GM23338 (cell line): ENCODE measurements at regions not wholly inside any gene's neighbourhood (a gene's known extent, or its start where the extent isn't known, plus 50 kb on each side); places are given as distances from the start of the nearest gene placed in this dataset.

Source experiments
- ATAC-seq: fragments of 200-7000 bp; cut with Tn5 transposase; 3 replicates; pipeline ENCODE4 v1.9.1; 2020
- DNase-seq: peaks from one replicate; pipeline ENCODE4 v3.0.0-alpha.2; 2015; ENCODE audit warnings: low spot score
- H2AFZ ChIP-seq: fragments of 200-600 bp; sonication (generic); 2 replicates; pipeline ENCODE4 v1.8.0; 2016; ENCODE audit warnings: antibody characterized with exemption, mild to moderate bottlenecking, moderate library complexity
- H3F3A ChIP-seq: fragments of 200-600 bp; sonication (generic); replicated peaks from 2 replicates; pipeline ENCODE4 v1.8.0; 2017; ENCODE audit warnings: antibody characterized with exemption, mixed run types, low read depth
- H3K27ac ChIP-seq: fragments of 200-600 bp; sonication (generic); 2 replicates; pipeline ENCODE4 v1.6.1; 2016; ENCODE audit warnings: low read depth
- H3K27me3 ChIP-seq: fragments of 200-600 bp; sonication (generic); 2 replicates; pipeline ENCODE4 v1.8.0; 2016; ENCODE audit warnings: mild to moderate bottlenecking, mixed run types, moderate library complexity; ENCODE audit not compliant: insufficient read depth
- H3K36me3 ChIP-seq: fragments of 200-600 bp; sonication (generic); 2 replicates; pipeline ENCODE4 v1.8.0; 2016; ENCODE audit warnings: mild to moderate bottlenecking; ENCODE audit not compliant: insufficient read depth
- H3K4me1 ChIP-seq: fragments of 200-600 bp; sonication (generic); 2 replicates; pipeline ENCODE4 v1.8.0; 2016; ENCODE audit warnings: mild to moderate bottlenecking, moderate library complexity; ENCODE audit not compliant: insufficient read depth
- H3K4me2 ChIP-seq: fragments of 200-600 bp; sonication (generic); 2 replicates; pipeline ENCODE4 v1.7.1; 2017; ENCODE audit warnings: mixed run types
- H3K4me3 ChIP-seq: fragments of 200-600 bp; sonication (generic); 2 replicates; pipeline ENCODE4 v1.6.1; 2016; ENCODE audit warnings: mixed run types
- H3K79me2 ChIP-seq: fragments of 200-600 bp; sonication (generic); replicated peaks from 2 replicates; pipeline ENCODE4 v1.8.0; 2017; ENCODE audit warnings: mild to moderate bottlenecking; ENCODE audit not compliant: insufficient read depth
- H3K9me2 ChIP-seq: fragments of 200-600 bp; sonication (generic); 2 replicates; pipeline ENCODE4 v1.8.0; 2017; ENCODE audit not compliant: insufficient read depth
- H4K20me1 ChIP-seq: fragments of 200-600 bp; sonication (generic); replicated peaks from 2 replicates; pipeline ENCODE4 v1.8.0; 2017; ENCODE audit warnings: mild to moderate bottlenecking; ENCODE audit not compliant: insufficient read depth
- H3K27ac Mint-ChIP-seq: 2 replicates; pipeline ENCODE4 v1.8.0; 2020; ENCODE audit warnings: inconsistent platforms, mild to moderate bottlenecking, moderate library complexity, mixed read lengths
- H3K27me3 Mint-ChIP-seq: 3 replicates; pipeline ENCODE4 v1.8.0; 2022; ENCODE audit warnings: low read depth, mild to moderate bottlenecking, moderate library complexity, mixed read lengths, inconsistent platforms; ENCODE audit not compliant: insufficient read depth, poor library complexity
- H3K36me3 Mint-ChIP-seq: 3 replicates; pipeline ENCODE4 v1.8.0; 2021; ENCODE audit warnings: low read depth, mild to moderate bottlenecking, inconsistent platforms, moderate library complexity, mixed read lengths
- H3K4me1 Mint-ChIP-seq: 3 replicates; pipeline ENCODE4 v1.8.0; 2020; ENCODE audit warnings: mild to moderate bottlenecking, inconsistent platforms, mixed read lengths
- H3K4me3 Mint-ChIP-seq: 3 replicates; pipeline ENCODE4 v1.8.0; 2021; ENCODE audit warnings: moderate library complexity, mild to moderate bottlenecking, inconsistent platforms, mixed read lengths
- H3K9me3 Mint-ChIP-seq: 3 replicates; pipeline ENCODE4 v1.8.0; 2020; ENCODE audit warnings: moderate library complexity, mild to moderate bottlenecking, inconsistent platforms, mixed read lengths
- CREB1 ChIP-seq: fragments of 250-450 bp; sonication (Bioruptor Pico); IDR thresholded peaks from 2 replicates; pipeline ENCODE4 v1.5.0; 2020; ENCODE audit warnings: low read depth, mild to moderate bottlenecking, moderate library complexity
- CTCF ChIP-seq, 2 experiments: fragments of 200-600 bp in 1 of 2; sonication (generic) in 1 of 2; conservative IDR thresholded peaks; 2 replicates each; pipeline versions ENCODE4 v1.5.1 to v1.6.1; 2016 to 2017; ENCODE audit warnings: antibody characterized with exemption in 2 of 2, low read depth in 2 of 2, mild to moderate bottlenecking in 2 of 2, moderate library complexity in 1 of 2
- EZH2 ChIP-seq: fragments of 200-600 bp; sonication (generic); IDR thresholded peaks from one replicate; pipeline ENCODE4 v1.8.0; 2017; ENCODE audit warnings: antibody characterized with exemption, mild to moderate bottlenecking, low read depth; ENCODE audit not compliant: unreplicated experiment
- JUNB ChIP-seq: IDR thresholded peaks from one replicate; pipeline ENCODE4 v1.6.1; 2016; ENCODE audit warnings: antibody characterized with exemption; ENCODE audit not compliant: unreplicated experiment
- NANOG ChIP-seq: IDR thresholded peaks from 2 replicates; pipeline ENCODE4 v1.6.1; 2016; ENCODE audit warnings: antibody characterized with exemption, borderline replicate concordance
- POLR2AphosphoS5 ChIP-seq: IDR thresholded peaks from 2 replicates; pipeline ENCODE4 v1.6.1; 2016; ENCODE audit warnings: antibody characterized with exemption, low read depth
- REST ChIP-seq: IDR thresholded peaks from one replicate; pipeline ENCODE4 v1.6.1; 2018; ENCODE audit warnings: antibody characterized with exemption; ENCODE audit not compliant: unreplicated experiment
- ZNF114 ChIP-seq: fragments of 250-450 bp; sonication (Bioruptor Pico); IDR thresholded peaks from 2 replicates; pipeline ENCODE4 v1.5.0; 2020; ENCODE audit warnings: mild to moderate bottlenecking, moderate library complexity
- ZNF331 ChIP-seq: fragments of 250-450 bp; sonication (Bioruptor Pico); IDR thresholded peaks from 2 replicates; pipeline ENCODE4 v1.5.0; 2020; ENCODE audit warnings: low read depth, mild to moderate bottlenecking, moderate library complexity
- TF ChIP-seq, protein P1 (sequence below): fragments of 250-450 bp; sonication (Bioruptor Pico); IDR thresholded peaks from 2 replicates; pipeline ENCODE4 v1.5.0; 2020; ENCODE audit warnings: mild to moderate bottlenecking, moderate library complexity
- TF ChIP-seq, protein P2 (sequence below): IDR thresholded peaks from 2 replicates; pipeline ENCODE4 v1.6.1; 2016; ENCODE audit warnings: antibody characterized with exemption

DNA sequence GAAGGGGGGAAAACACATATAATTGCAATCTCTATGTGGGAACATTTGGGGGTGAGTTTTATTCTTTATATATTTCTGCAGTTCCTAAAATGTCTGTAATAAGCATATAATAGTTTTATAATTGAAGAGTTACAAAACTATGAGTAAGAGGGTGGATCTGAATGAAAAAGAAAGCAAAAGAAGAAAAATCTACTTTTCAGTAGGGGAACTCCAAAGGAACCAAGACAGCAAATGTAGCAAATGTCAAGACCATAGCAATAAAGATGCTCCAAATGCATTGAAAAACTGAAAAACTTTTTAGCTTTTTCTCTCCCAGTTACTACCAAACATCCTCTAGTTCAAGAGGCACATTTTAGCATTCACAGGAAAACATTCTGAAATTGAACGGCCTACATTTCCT, 434.8 kb downstream of the LMO4 start (continued):
- TF ChIP-seq, protein P1, sequence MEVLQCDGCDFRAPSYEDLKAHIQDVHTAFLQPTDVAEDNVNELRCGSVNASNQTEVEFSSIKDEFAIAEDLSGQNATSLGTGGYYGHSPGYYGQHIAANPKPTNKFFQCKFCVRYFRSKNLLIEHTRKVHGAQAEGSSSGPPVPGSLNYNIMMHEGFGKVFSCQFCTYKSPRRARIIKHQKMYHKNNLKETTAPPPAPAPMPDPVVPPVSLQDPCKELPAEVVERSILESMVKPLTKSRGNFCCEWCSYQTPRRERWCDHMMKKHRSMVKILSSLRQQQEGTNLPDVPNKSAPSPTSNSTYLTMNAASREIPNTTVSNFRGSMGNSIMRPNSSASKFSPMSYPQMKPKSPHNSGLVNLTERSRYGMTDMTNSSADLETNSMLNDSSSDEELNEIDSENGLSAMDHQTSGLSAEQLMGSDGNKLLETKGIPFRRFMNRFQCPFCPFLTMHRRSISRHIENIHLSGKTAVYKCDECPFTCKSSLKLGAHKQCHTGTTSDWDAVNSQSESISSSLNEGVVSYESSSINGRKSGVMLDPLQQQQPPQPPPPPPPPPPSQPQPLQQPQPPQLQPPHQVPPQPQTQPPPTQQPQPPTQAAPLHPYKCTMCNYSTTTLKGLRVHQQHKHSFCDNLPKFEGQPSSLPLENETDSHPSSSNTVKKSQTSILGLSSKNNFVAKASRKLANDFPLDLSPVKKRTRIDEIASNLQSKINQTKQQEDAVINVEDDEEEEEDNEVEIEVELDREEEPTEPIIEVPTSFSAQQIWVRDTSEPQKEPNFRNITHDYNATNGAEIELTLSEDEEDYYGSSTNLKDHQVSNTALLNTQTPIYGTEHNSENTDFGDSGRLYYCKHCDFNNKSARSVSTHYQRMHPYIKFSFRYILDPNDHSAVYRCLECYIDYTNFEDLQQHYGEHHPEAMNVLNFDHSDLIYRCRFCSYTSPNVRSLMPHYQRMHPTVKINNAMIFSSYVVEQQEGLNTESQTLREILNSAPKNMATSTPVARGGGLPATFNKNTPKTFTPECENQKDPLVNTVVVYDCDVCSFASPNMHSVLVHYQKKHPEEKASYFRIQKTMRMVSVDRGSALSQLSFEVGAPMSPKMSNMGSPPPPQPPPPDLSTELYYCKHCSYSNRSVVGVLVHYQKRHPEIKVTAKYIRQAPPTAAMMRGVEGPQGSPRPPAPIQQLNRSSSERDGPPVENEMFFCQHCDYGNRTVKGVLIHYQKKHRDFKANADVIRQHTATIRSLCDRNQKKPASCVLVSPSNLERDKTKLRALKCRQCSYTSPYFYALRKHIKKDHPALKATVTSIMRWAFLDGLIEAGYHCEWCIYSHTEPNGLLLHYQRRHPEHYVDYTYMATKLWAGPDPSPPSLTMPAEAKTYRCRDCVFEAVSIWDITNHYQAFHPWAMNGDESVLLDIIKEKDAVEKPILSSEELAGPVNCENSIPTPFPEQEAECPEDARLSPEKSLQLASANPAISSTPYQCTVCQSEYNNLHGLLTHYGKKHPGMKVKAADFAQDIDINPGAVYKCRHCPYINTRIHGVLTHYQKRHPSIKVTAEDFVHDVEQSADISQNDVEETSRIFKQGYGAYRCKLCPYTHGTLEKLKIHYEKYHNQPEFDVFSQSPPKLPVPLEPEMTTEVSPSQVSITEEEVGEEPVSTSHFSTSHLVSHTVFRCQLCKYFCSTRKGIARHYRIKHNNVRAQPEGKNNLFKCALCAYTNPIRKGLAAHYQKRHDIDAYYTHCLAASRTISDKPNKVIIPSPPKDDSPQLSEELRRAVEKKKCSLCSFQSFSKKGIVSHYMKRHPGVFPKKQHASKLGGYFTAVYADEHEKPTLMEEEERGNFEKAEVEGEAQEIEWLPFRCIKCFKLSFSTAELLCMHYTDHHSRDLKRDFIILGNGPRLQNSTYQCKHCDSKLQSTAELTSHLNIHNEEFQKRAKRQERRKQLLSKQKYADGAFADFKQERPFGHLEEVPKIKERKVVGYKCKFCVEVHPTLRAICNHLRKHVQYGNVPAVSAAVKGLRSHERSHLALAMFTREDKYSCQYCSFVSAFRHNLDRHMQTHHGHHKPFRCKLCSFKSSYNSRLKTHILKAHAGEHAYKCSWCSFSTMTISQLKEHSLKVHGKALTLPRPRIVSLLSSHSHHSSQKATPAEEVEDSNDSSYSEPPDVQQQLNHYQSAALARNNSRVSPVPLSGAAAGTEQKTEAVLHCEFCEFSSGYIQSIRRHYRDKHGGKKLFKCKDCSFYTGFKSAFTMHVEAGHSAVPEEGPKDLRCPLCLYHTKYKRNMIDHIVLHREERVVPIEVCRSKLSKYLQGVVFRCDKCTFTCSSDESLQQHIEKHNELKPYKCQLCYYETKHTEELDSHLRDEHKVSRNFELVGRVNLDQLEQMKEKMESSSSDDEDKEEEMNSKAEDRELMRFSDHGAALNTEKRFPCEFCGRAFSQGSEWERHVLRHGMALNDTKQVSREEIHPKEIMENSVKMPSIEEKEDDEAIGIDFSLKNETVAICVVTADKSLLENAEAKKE (CRISPR knock-in tag): no peak

GRCh38 chr1:87765057-87765680, 436.5 kb downstream of the LMO4 start:
- Mint-ChIP-seq H3K9me3 (peaks cover 3% of the 10 kb centered on the region; the same call in 1 of the 3 replicates), H3K4me3 (no peak overlapping the region), H3K36me3 (no peaks in the 10 kb centered on the region), H3K27me3 (no peaks in the 10 kb centered on the region), H3K4me1 (peaks cover 4% of the 10 kb centered on the region; the same call in 2 of the 3 replicates), H3K27ac (no peak overlapping the region)
- Histone ChIP-seq H3K36me3 (no peaks in the 10 kb centered on the region), H3K4me3 (no peak overlapping the region), H3K4me2 (no peak overlapping the region), H3K9me2 (no peaks in the 10 kb centered on the region), H3K79me2 (no peaks in the 10 kb centered on the region), H4K20me1 (no peaks in the 10 kb centered on the region), H3F3A (no peaks in the 10 kb centered on the region), H3K27me3 (no peaks in the 10 kb centered on the region), H2AFZ (peak overlapping the region; percentile 61; the same call in 1 of the 2 replicates), H3K27ac (no peak overlapping the region), H3K4me1 (no peaks in the 10 kb centered on the region)
- DNase-seq: no peak
- ATAC-seq: no peak
- TF ChIP-seq REST: no peak
- no peak for TF ChIP-seq NANOG
- TF ChIP-seq JUNB: no peak
- no peak for TF ChIP-seq ZNF331
- no peak for TF ChIP-seq EZH2
- no peak for TF ChIP-seq CTCF (conservative IDR thresholded peaks at IDR 0.05; ENCODE audit: low read depth in 2 of 2)
- TF ChIP-seq, protein P2, sequence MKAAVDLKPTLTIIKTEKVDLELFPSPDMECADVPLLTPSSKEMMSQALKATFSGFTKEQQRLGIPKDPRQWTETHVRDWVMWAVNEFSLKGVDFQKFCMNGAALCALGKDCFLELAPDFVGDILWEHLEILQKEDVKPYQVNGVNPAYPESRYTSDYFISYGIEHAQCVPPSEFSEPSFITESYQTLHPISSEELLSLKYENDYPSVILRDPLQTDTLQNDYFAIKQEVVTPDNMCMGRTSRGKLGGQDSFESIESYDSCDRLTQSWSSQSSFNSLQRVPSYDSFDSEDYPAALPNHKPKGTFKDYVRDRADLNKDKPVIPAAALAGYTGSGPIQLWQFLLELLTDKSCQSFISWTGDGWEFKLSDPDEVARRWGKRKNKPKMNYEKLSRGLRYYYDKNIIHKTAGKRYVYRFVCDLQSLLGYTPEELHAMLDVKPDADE: no peak
- no peak for TF ChIP-seq POLR2AphosphoS5
- TF ChIP-seq CREB1 (CRISPR knock-in tag): no peak
- no peak for TF ChIP-seq ZNF114 (CRISPR knock-in tag)
